ENCODE measurements at regions not wholly inside any gene's neighbourhood (a gene's known extent, or its start where the extent isn't known, plus 50 kb on each side); places are given as distances from the start of the nearest gene placed in this dataset.

DNA sequence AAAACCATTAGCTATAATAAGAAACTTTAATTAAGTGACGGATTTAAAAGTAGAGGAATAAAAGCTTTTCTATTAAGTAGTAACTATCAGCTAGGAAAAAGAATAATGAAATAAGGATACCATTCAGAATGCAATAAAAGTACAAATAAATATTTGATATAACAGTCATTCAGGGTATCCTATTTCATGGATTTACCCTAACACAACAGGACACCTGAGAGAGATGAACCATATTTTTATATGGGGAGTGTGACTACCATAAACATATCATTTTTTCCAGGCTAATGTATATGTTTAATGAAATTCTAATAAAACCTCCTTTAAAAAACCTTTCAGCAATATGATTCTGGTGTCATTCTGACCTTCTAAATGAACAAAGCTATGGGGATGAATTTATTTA lies 393.8 kb downstream of the SNAPC1 start:
- ChIA-PET CTCF (interaction anchor here (0.9 kb wide), 1 partner anchor 30 kb away, joined by 3 read pairs; no protein-coding TSS in a partner anchor), POLR2A (no interaction called here)
- no peak overlapping the region for H3K4me3 Mint-ChIP-seq
- no peak overlapping the region for H3K27ac Mint-ChIP-seq
- DNase-seq = no peak
- no peaks in the 10 kb centered on the region for H3K9me3 Mint-ChIP-seq
- intact Hi-C loops (cut with micrococcal nuclease) = no loop called here
- no peaks in the 10 kb centered on the region for H3K36me3 Mint-ChIP-seq
- H3K4me1 Mint-ChIP-seq (ENCODE audit: low read depth) = no peaks in the 10 kb centered on the region
- peaks cover 8% of the 10 kb centered on the region for H3K27me3 Mint-ChIP-seq

DNA sequence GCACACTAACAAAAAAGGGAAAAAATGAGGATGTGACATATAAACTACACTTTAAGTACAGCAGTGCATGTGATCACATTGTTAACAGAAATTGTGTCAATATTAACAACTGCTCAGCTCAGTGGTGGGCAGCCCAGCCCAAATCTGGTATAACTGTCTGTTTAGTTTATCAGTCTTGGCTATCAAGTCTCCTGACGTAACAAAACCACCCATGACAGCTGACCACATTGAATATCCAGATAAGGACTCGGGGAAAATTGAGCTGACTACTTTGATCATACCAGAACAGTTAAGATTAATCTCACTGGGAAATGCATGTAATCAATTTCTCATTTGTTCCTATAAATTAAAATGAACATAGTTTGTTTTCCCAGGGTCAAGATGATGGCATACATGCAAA lies 396.6 kb downstream of the SNAPC1 start:
- POLR2A ChIA-PET = no interaction called here
- Mint-ChIP-seq H3K27me3 (peaks cover 19% of the 10 kb centered on the region), H3K9me3 (no peaks in the 10 kb centered on the region), H3K4me1 (ENCODE audit: low read depth) (no peaks in the 10 kb centered on the region), H3K27ac (no peak overlapping the region), H3K4me3 (no peak overlapping the region), H3K36me3 (no peaks in the 10 kb centered on the region)
- DNase-seq = no peak
- CTCF ChIA-PET = no interaction called here
- intact Hi-C loops (cut with micrococcal nuclease) = no loop called here

DNA sequence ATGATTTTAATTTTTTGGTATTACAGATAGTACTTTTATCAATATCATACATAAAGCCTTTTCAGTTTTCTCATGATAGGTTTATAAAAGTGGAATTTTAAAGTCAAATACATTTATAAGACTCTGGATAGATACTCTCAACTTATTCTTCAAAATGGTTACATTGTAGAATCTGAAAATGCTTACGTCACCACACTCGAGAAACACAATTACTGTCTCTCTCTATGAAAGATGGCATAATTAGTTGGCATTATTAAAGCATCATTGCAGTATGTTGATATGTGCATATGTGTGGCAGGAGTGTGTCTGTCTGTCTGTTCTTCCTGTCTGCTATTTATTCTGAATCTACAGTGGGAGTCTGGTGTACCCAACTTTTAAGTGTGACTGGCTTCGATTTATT lies 397.1 kb downstream of the SNAPC1 start:
- peaks cover 19% of the 10 kb centered on the region for H3K27me3 Mint-ChIP-seq
- no peak for DNase-seq
- no peaks in the 10 kb centered on the region for H3K4me1 Mint-ChIP-seq (ENCODE audit: low read depth)
- H3K27ac Mint-ChIP-seq = no peak overlapping the region
- intact Hi-C loops (cut with micrococcal nuclease) = no loop called here
- H3K36me3 Mint-ChIP-seq = no peaks in the 10 kb centered on the region
- no peak overlapping the region for H3K4me3 Mint-ChIP-seq
- POLR2A ChIA-PET = no interaction called here
- no peaks in the 10 kb centered on the region for H3K9me3 Mint-ChIP-seq
- CTCF ChIA-PET = no interaction called here

DNA sequence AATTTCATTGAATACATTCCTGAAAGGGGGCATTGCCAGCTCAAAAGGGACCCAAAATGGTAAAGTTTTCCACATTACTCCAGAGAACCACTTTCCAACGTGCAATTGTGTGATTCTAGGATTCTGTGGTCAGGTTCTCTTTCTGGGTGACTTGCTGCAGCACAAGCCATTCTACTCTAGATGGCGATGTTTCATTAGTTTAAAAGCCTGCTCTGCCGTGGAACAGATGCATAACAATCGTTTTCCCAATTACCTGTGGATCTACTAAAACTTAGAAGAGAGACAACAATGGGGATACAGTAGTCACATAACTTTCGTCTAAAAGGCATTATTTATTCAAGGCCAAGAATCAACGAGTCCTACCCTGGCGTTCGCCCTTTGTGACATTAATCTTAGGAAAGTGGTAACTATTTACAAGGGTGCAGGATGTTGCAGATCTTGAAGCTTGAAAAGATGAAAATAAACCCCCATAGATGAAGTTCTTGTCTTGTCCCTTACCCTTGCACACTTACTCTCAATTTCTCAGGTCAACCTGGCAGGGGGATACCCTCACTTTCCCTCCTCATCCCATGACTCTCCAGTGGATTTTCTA lies 400.9 kb downstream of the SNAPC1 start:
- H3K9me3 Mint-ChIP-seq = no peaks in the 10 kb centered on the region
- POLR2A ChIA-PET = no interaction called here
- H3K4me1 Mint-ChIP-seq (ENCODE audit: low read depth) = no peaks in the 10 kb centered on the region
- no peak overlapping the region for H3K27ac Mint-ChIP-seq
- no peak for DNase-seq
- H3K4me3 Mint-ChIP-seq = no peak overlapping the region
- H3K27me3 Mint-ChIP-seq = peaks cover 22% of the 10 kb centered on the region
- CTCF ChIA-PET = no interaction called here
- H3K36me3 Mint-ChIP-seq = no peaks in the 10 kb centered on the region
- intact Hi-C loops (cut with micrococcal nuclease) = loop anchor here (2.0 kb wide), 1 partner anchor 1114 kb away; no protein-coding TSS in a partner anchor

DNA sequence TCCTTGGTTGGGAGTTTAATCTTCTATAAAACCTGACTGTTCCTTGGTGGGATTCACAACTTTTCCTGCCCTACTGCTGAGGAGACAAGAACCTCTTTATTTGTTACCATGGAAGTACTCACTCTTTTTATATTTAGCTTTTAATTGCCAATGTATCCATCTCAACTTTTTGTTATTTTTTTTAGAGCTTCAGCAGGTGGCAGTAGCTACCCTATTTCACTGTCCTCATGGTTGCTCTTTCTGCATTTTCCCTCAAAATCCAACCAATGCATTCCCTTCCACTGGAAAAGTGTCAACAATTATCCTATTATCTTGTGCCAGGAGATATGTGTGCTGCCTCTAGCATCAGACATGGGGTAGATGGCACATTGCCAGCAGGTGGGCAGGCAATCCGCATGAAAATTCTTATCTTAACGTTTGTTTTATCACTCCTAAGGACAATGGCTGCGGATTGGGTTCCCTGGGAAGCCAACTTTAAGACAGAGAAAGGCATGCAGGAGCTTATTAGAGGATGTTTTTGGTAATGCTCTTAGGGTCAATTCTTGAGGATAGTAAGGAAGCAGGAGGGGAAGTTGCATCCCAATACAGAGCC lies 406.4 kb downstream of the SNAPC1 start:
- H3K4me3 Mint-ChIP-seq = no peak overlapping the region
- intact Hi-C loops (cut with micrococcal nuclease) = no loop called here
- H3K27ac Mint-ChIP-seq = no peak overlapping the region
- CTCF ChIA-PET = interaction anchor here (1.0 kb wide), 1 partner anchor 11 kb away, joined by 4 read pairs; no protein-coding TSS in a partner anchor
- DNase-seq = no peak
- H3K9me3 Mint-ChIP-seq = no peaks in the 10 kb centered on the region
- H3K36me3 Mint-ChIP-seq = no peaks in the 10 kb centered on the region
- POLR2A ChIA-PET = no interaction called here
- H3K27me3 Mint-ChIP-seq = peaks cover 3% of the 10 kb centered on the region
- no peaks in the 10 kb centered on the region for H3K4me1 Mint-ChIP-seq (ENCODE audit: low read depth)

DNA sequence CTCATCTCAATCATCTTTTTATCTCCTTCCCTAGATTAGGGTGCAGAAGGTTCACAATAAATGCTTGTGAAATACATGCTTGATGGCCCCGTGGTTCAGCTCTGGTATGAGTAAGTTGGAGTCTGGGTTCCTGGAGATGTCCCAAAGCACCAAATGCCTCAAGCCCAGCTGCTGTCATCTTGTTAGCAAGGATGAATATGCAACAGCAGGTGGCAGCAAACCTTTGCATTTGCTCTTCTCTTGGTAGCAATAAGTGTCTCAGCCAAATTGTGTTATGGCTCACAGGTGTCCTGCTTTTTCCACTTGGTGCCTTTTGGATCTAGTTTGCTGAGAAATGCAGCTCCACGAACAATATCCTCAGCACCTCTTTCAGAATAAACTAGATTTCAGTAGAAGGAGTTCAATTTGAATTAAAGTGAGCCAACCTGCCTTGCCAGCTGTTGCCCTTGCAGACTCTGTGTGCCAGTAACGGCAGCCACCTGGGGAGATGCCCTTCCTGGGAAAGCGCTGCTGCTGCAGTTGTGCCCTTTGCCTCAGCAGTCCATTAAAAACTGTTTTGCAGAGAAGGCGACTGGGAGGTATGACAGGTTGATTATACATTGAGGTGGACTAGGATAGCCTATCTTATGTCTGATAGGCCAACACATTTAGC lies 417.3 kb downstream of the SNAPC1 start:
- Mint-ChIP-seq H3K27me3 (peaks cover 7% of the 10 kb centered on the region), H3K9me3 (no peaks in the 10 kb centered on the region), H3K36me3 (no peaks in the 10 kb centered on the region), H3K4me1 (ENCODE audit: low read depth) (no peaks in the 10 kb centered on the region), H3K4me3 (no peak overlapping the region), H3K27ac (no peak overlapping the region)
- intact Hi-C loops (cut with micrococcal nuclease) = loop anchor here (1.0 kb wide), 1 partner anchor 1097 kb away; no protein-coding TSS in a partner anchor
- ChIA-PET POLR2A (no interaction called here), CTCF (interaction anchor here (1.1 to 2.0 kb wide), 4 partner anchors 11 to 1097 kb away, joined by 3 to 13 read pairs (median 4); no protein-coding TSS in a partner anchor)
- DNase-seq = peak; percentile 41

DNA sequence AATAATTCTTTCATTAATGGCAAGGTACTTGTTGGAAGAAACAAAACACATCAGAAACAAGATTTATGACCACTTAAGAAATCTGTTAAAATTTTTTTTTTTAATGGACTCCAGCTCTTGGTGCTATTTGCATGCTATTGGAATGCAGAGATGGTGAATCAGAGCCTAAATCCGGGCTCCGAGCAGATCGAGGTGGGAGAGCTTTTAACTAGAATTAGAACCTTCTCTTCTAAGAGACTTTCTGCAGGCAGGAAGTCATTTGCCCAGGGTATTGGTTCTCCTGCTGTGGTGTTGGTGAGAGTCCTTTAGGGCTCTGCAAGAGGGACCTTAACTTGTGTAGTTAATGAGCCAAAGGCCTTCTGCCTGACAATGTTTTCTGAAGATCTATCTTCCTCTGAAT lies 419.4 kb downstream of the SNAPC1 start:
- no peaks in the 10 kb centered on the region for H3K9me3 Mint-ChIP-seq
- intact Hi-C loops (cut with micrococcal nuclease) = no loop called here
- no peaks in the 10 kb centered on the region for H3K36me3 Mint-ChIP-seq
- H3K27ac Mint-ChIP-seq = no peak overlapping the region
- DNase-seq = no peak
- H3K4me3 Mint-ChIP-seq = no peak overlapping the region
- CTCF ChIA-PET = no interaction called here
- no peaks in the 10 kb centered on the region for H3K4me1 Mint-ChIP-seq (ENCODE audit: low read depth)
- peaks cover 5% of the 10 kb centered on the region for H3K27me3 Mint-ChIP-seq
- POLR2A ChIA-PET = no interaction called here

DNA sequence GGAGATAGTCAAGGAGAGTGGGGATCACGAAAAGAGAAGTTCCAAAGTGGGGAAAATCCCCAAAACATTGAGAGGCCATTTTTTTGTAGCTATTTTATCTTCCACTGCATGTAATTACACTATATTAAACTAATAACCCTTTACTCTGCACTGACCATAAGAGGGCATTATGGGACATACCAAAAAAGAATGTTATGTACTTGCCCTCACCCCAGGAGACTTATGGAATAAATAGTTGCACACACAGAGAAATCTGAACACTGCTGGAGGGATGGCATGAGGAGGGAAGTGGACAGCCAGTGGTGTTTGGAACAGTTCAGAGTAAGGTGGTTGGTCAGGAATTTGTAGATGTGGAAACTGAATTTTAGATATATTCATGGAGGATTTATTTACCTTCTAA lies 422.9 kb downstream of the SNAPC1 start:
- Mint-ChIP-seq H3K4me1 (ENCODE audit: low read depth) (no peaks in the 10 kb centered on the region), H3K27ac (no peak overlapping the region), H3K27me3 (peaks cover 7% of the 10 kb centered on the region), H3K9me3 (no peaks in the 10 kb centered on the region), H3K4me3 (no peak overlapping the region), H3K36me3 (no peaks in the 10 kb centered on the region)
- intact Hi-C loops (cut with micrococcal nuclease) = no loop called here
- POLR2A ChIA-PET = no interaction called here
- no peak for DNase-seq
- CTCF ChIA-PET = no interaction called here

DNA sequence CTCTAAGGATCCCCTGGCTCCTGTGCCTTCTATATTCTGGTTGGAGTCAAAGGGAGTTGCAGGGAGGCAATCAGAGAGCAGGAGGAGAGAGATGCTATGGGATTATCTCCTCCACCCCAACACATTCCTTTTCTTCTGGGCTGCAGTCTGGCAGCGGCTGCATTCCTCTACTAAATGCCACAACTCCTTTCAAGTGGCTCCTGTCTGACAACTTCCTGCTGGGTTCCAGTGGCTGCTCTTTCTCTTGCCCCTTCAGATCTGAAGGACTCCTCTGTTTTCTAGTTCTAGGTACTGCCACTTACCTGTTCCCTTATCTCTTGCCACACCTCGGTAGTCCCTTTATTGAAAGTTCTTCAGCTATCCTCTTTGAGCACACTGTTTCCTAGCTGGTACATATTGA lies 425.0 kb downstream of the SNAPC1 start:
- DNase-seq = no peak
- ChIA-PET POLR2A (no interaction called here), CTCF (no interaction called here)
- Mint-ChIP-seq H3K27me3 (peaks cover 7% of the 10 kb centered on the region), H3K36me3 (no peaks in the 10 kb centered on the region), H3K9me3 (no peaks in the 10 kb centered on the region), H3K27ac (no peak overlapping the region), H3K4me1 (ENCODE audit: low read depth) (no peaks in the 10 kb centered on the region), H3K4me3 (no peak overlapping the region)
- intact Hi-C loops (cut with micrococcal nuclease) = no loop called here

DNA sequence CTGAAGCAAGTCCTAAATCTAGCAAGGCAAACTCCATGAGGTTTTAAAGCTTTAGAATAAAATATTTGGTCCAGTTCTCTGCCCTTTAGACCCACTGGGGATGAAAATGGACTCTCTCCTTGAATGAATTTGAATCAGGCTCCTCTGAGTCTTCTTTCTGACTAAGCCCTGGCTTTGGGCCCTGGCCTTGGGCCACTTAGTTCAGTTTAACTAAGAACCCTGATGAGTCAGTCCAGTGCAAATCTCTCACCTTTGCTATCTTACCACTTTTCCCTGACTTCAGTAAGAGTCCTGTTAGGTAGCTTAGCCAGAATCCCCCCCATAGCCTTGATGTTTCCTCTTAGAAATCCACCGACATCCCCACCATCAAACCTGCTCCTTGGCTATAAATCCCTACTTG lies 427.5 kb downstream of the SNAPC1 start:
- no peak overlapping the region for H3K4me3 Mint-ChIP-seq
- no peaks in the 10 kb centered on the region for H3K36me3 Mint-ChIP-seq
- H3K4me1 Mint-ChIP-seq (ENCODE audit: low read depth) = no peaks in the 10 kb centered on the region
- no peaks in the 10 kb centered on the region for H3K9me3 Mint-ChIP-seq
- H3K27ac Mint-ChIP-seq = no peak overlapping the region
- POLR2A ChIA-PET = no interaction called here
- intact Hi-C loops (cut with micrococcal nuclease) = no loop called here
- DNase-seq = no peak
- H3K27me3 Mint-ChIP-seq = peaks cover 7% of the 10 kb centered on the region
- CTCF ChIA-PET = no interaction called here

DNA sequence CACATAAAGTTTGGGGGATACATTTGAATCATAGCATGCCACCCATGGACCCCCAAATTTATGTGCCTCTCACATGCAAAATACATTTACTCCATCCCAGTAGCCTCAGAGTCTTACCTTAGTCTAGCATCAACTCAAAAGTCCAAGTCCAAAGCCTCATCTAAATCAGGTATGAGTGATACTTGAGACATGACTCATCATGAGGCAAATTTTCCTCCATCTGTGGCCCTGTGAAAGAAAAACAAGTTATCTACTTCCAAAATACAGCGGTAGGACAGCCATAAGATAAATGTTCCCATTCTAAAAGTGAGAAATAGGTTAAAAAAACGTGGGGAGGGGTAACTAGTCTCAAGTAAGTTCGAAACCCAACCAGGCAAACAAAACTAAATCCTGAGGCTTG lies 444.2 kb downstream of the SNAPC1 start:
- ChIA-PET POLR2A (no interaction called here), CTCF (no interaction called here)
- H3K4me3 Mint-ChIP-seq = no peak overlapping the region
- H3K4me1 Mint-ChIP-seq (ENCODE audit: low read depth) = no peaks in the 10 kb centered on the region
- no peak overlapping the region for H3K27ac Mint-ChIP-seq
- H3K36me3 Mint-ChIP-seq = no peaks in the 10 kb centered on the region
- DNase-seq = no peak
- intact Hi-C loops (cut with micrococcal nuclease) = no loop called here
- H3K27me3 Mint-ChIP-seq = no peaks in the 10 kb centered on the region
- peaks cover 9% of the 10 kb centered on the region for H3K9me3 Mint-ChIP-seq

DNA sequence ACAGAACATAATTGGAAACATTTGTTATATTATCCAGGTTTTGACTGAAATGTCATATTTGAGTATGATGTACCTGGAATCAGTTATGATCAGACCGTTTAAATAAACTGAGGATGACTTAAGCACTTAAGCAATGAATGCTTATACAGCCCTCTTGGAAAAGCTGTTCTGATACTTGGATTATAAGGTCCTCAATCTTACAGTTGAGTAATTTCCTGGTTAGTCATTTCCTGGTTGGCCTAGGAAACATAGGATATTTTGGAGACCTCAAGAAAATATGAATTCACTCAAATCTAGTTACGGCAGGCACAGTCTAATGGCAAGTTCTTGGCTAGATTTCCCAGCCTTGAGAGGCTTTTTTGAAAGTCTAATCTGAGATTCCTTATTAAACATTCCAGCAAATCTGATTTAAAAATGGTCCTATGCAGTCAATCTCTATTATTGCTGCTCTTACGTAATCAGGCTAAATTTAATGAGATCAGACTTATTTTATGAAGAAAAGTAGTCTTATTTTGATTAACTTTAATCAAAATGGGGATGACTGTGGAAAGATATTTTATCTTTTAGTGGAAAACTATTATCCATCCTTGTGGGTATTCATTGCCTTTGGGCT lies 447.2 kb downstream of the SNAPC1 start:
- no peak overlapping the region for H3K4me3 Mint-ChIP-seq
- no peaks in the 10 kb centered on the region for H3K4me1 Mint-ChIP-seq (ENCODE audit: low read depth)
- ChIA-PET POLR2A (no interaction called here), CTCF (no interaction called here)
- no peak overlapping the region for H3K27ac Mint-ChIP-seq
- peaks cover 9% of the 10 kb centered on the region for H3K9me3 Mint-ChIP-seq
- no peaks in the 10 kb centered on the region for H3K36me3 Mint-ChIP-seq
- DNase-seq = no peak
- intact Hi-C loops (cut with micrococcal nuclease) = no loop called here
- peaks cover 2% of the 10 kb centered on the region for H3K27me3 Mint-ChIP-seq

DNA sequence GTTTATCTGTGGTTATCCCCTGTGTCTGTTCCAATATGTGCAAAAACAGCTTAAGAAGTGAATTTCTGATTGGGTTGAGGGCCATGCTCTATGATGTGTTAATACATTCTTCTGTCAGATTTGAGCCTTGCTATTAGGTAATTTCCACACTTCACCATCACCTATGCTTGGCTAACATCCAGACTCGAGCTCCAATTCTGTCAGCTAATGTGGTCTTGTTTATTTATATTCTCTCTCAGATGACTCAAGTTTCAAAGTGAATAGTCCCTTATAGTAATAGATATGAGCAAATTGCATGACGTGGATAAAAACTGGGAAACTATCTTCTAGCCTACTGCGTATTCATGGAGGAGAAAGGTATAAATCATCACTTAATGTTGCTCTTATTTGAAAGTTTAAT lies 451.3 kb downstream of the SNAPC1 start:
- Mint-ChIP-seq H3K4me3 (no peak overlapping the region), H3K4me1 (ENCODE audit: low read depth) (no peaks in the 10 kb centered on the region), H3K27me3 (peaks cover 2% of the 10 kb centered on the region), H3K9me3 (no peaks in the 10 kb centered on the region), H3K36me3 (no peaks in the 10 kb centered on the region), H3K27ac (no peak overlapping the region)
- CTCF ChIA-PET = no interaction called here
- intact Hi-C loops (cut with micrococcal nuclease) = no loop called here
- DNase-seq = no peak
- POLR2A ChIA-PET = no interaction called here
